HEK293 (cell line): ENCODE measurements at regions not wholly inside any gene's neighbourhood (a gene's known extent, or its start where the extent isn't known, plus 50 kb on each side); places are given as distances from the start of the nearest gene placed in this dataset.

Source experiments
- EGR2 ChIP-seq: fragments of 450-650 bp; formaldehyde crosslinking; IDR thresholded peaks from 2 replicates; pipeline ENCODE4 v1.5.1; 2016; ENCODE audit warnings: low read depth, missing biosample characterization, missing genetic modification characterization
- MZF1 ChIP-seq: fragments of 450-650 bp; formaldehyde crosslinking; IDR thresholded peaks from 2 replicates; pipeline ENCODE4 v1.5.1; 2017; ENCODE audit warnings: missing biosample characterization, missing genetic modification characterization, borderline replicate concordance
- PRDM4 ChIP-seq: fragments of 450-650 bp; formaldehyde crosslinking; IDR thresholded peaks from 2 replicates; pipeline ENCODE4 v1.5.1; 2017; ENCODE audit warnings: missing biosample characterization, missing genetic modification characterization
- SCRT2 ChIP-seq: fragments of 450-650 bp; formaldehyde crosslinking; IDR thresholded peaks from 2 replicates; pipeline ENCODE4 v1.5.1; 2016; ENCODE audit warnings: missing biosample characterization, missing genetic modification characterization
- SP7 ChIP-seq: fragments of 450-650 bp; formaldehyde crosslinking; IDR thresholded peaks from 2 replicates; pipeline ENCODE4 v1.5.1; 2016; ENCODE audit warnings: missing biosample characterization, missing genetic modification characterization
- ZBTB17 ChIP-seq: fragments of 450-650 bp; formaldehyde crosslinking; IDR thresholded peaks from 2 replicates; pipeline ENCODE4 v1.5.1; 2016; ENCODE audit warnings: missing biosample characterization, missing genetic modification characterization
- ZBTB21 ChIP-seq: fragments of 450-650 bp; formaldehyde crosslinking; IDR thresholded peaks from 2 replicates; pipeline ENCODE4 v1.5.1; 2017; ENCODE audit warnings: missing biosample characterization, missing genetic modification characterization
- ZBTB8A ChIP-seq: fragments of 450-650 bp; formaldehyde crosslinking; IDR thresholded peaks from 2 replicates; pipeline ENCODE4 v1.5.1; 2016; ENCODE audit warnings: missing biosample characterization, missing genetic modification characterization
- ZNF121 ChIP-seq: fragments of 450-650 bp; formaldehyde crosslinking; IDR thresholded peaks from 2 replicates; pipeline ENCODE4 v1.5.1; 2016; ENCODE audit warnings: missing biosample characterization, missing genetic modification characterization
- ZNF214 ChIP-seq: fragments of 450-650 bp; formaldehyde crosslinking; IDR thresholded peaks from 2 replicates; pipeline ENCODE4 v1.5.1; 2017; ENCODE audit warnings: missing biosample characterization, mild to moderate bottlenecking, missing genetic modification characterization, borderline replicate concordance
- ZNF302 ChIP-seq: fragments of 450-650 bp; formaldehyde crosslinking; IDR thresholded peaks from 2 replicates; pipeline ENCODE4 v1.5.1; 2016; ENCODE audit warnings: missing biosample characterization, missing genetic modification characterization, low read depth
- ZNF324 ChIP-seq: fragments of 450-650 bp; formaldehyde crosslinking; IDR thresholded peaks from 2 replicates; pipeline ENCODE4 v1.5.1; 2016; ENCODE audit warnings: missing biosample characterization, missing genetic modification characterization
- ZNF366 ChIP-seq: fragments of 450-650 bp; formaldehyde crosslinking; conservative IDR thresholded peaks from 2 replicates; pipeline ENCODE4 v1.5.1; 2016; ENCODE audit warnings: missing biosample characterization, missing genetic modification characterization
- ZNF473 ChIP-seq: fragments of 450-650 bp; formaldehyde crosslinking; IDR thresholded peaks from 2 replicates; pipeline ENCODE4 v1.5.1; 2017; ENCODE audit warnings: missing biosample characterization, missing genetic modification characterization
- ZNF501 ChIP-seq: fragments of 450-650 bp; formaldehyde crosslinking; IDR thresholded peaks from 2 replicates; pipeline ENCODE4 v1.5.1; 2016; ENCODE audit warnings: missing biosample characterization, missing genetic modification characterization
- ZNF514 ChIP-seq: fragments of 450-650 bp; formaldehyde crosslinking; IDR thresholded peaks from 2 replicates; pipeline ENCODE4 v1.5.1; 2016; ENCODE audit warnings: missing biosample characterization, missing genetic modification characterization
- ZNF549 ChIP-seq: fragments of 450-650 bp; IDR thresholded peaks from 2 replicates; pipeline ENCODE4 v1.5.1; 2018; ENCODE audit warnings: missing biosample characterization, missing genetic modification characterization, mild to moderate bottlenecking, inconsistent platforms, moderate library complexity
- ZNF610 ChIP-seq: fragments of 450-650 bp; formaldehyde crosslinking; IDR thresholded peaks from 2 replicates; pipeline ENCODE4 v1.5.1; 2016; ENCODE audit warnings: missing biosample characterization, missing genetic modification characterization, borderline replicate concordance
- ZNF626 ChIP-seq: fragments of 450-650 bp; sonication (Bioruptor Pico); formaldehyde crosslinking; IDR thresholded peaks from 2 replicates; pipeline ENCODE4 v1.5.1; 2018; ENCODE audit warnings: missing biosample characterization, missing genetic modification characterization, inconsistent platforms
- ZNF629 ChIP-seq: fragments of 450-650 bp; formaldehyde crosslinking; IDR thresholded peaks from 2 replicates; pipeline ENCODE4 v1.5.1; 2017; ENCODE audit warnings: missing biosample characterization, missing genetic modification characterization
- ZNF645 ChIP-seq: fragments of 450-650 bp; formaldehyde crosslinking; IDR thresholded peaks from 2 replicates; pipeline ENCODE4; 2016; ENCODE audit warnings: missing biosample characterization, missing genetic modification characterization
- ZNF776 ChIP-seq: fragments of 450-650 bp; formaldehyde crosslinking; IDR thresholded peaks from 2 replicates; pipeline ENCODE4 v1.5.0; 2017; ENCODE audit warnings: missing biosample characterization, missing genetic modification characterization, borderline replicate concordance
- ZNF837 ChIP-seq: fragments of 450-650 bp; formaldehyde crosslinking; IDR thresholded peaks from 2 replicates; pipeline ENCODE4 v1.5.1; 2016; ENCODE audit warnings: missing biosample characterization, missing genetic modification characterization
- ZXDB ChIP-seq: fragments of 450-650 bp; formaldehyde crosslinking; IDR thresholded peaks from 2 replicates; pipeline ENCODE4 v1.5.1; 2016; ENCODE audit warnings: missing biosample characterization, missing genetic modification characterization
- TF ChIP-seq, protein P1 (sequence below): fragments of 450-650 bp; formaldehyde crosslinking; conservative IDR thresholded peaks from 2 replicates; pipeline ENCODE4 v1.5.1; 2016; ENCODE audit warnings: low read depth, missing biosample characterization, missing genetic modification characterization
- TF ChIP-seq, protein P2 (sequence below): fragments of 450-650 bp; formaldehyde crosslinking; IDR thresholded peaks from 2 replicates; pipeline ENCODE4 v1.5.1; 2016; ENCODE audit warnings: missing biosample characterization, missing genetic modification characterization
- TF ChIP-seq, protein P3 (sequence below): fragments of 450-650 bp; formaldehyde crosslinking; IDR thresholded peaks from 2 replicates; pipeline ENCODE4 v1.5.1; 2016; ENCODE audit warnings: missing biosample characterization, missing genetic modification characterization

GRCh38 chr9:130780865-130781504 lies 54.1 kb upstream of the ABL1 start (continued):
- TF ChIP-seq ZNF645 (tag by site-specific recombination) (no peak), ZNF549 (tag by site-specific recombination) (no peak), ZNF121 (tag by site-specific recombination) (no peak), ZNF214 (tag by site-specific recombination) (no peak), ZBTB21 (tag by site-specific recombination) (peak; percentile 93), SP7 (tag by site-specific recombination) (peak; percentile 92), ZNF473 (tag by site-specific recombination) (no peak), ZNF626 (tag by site-specific recombination) (no peak), ZNF302 (tag by site-specific recombination) (no peak), MZF1 (tag by site-specific recombination) (peak; percentile 80), ZNF629 (tag by site-specific recombination) (peak; percentile 99), ZBTB8A (peak; percentile 87), ZNF366 (peak; percentile 96), ZNF837 (tag by site-specific recombination) (no peak), ZBTB17 (peak; percentile 95), ZNF514 (tag by site-specific recombination) (no peak), PRDM4 (peak; percentile 63), ZNF610 (tag by site-specific recombination) (peak; percentile 65), ZNF324 (tag by site-specific recombination) (peak; percentile 87), ZXDB (tag by site-specific recombination) (peak; percentile 79), ZNF776 (tag by site-specific recombination) (no peak), ZNF501 (tag by site-specific recombination) (peak; percentile 55; the same call in 1 of the 2 replicates), EGR2 (tag by site-specific recombination) (peak; percentile 57; the same call in 1 of the 2 replicates), SCRT2 (tag by site-specific recombination) (peak; percentile 45; the same call in 1 of the 2 replicates)
- TF ChIP-seq, protein P1, sequence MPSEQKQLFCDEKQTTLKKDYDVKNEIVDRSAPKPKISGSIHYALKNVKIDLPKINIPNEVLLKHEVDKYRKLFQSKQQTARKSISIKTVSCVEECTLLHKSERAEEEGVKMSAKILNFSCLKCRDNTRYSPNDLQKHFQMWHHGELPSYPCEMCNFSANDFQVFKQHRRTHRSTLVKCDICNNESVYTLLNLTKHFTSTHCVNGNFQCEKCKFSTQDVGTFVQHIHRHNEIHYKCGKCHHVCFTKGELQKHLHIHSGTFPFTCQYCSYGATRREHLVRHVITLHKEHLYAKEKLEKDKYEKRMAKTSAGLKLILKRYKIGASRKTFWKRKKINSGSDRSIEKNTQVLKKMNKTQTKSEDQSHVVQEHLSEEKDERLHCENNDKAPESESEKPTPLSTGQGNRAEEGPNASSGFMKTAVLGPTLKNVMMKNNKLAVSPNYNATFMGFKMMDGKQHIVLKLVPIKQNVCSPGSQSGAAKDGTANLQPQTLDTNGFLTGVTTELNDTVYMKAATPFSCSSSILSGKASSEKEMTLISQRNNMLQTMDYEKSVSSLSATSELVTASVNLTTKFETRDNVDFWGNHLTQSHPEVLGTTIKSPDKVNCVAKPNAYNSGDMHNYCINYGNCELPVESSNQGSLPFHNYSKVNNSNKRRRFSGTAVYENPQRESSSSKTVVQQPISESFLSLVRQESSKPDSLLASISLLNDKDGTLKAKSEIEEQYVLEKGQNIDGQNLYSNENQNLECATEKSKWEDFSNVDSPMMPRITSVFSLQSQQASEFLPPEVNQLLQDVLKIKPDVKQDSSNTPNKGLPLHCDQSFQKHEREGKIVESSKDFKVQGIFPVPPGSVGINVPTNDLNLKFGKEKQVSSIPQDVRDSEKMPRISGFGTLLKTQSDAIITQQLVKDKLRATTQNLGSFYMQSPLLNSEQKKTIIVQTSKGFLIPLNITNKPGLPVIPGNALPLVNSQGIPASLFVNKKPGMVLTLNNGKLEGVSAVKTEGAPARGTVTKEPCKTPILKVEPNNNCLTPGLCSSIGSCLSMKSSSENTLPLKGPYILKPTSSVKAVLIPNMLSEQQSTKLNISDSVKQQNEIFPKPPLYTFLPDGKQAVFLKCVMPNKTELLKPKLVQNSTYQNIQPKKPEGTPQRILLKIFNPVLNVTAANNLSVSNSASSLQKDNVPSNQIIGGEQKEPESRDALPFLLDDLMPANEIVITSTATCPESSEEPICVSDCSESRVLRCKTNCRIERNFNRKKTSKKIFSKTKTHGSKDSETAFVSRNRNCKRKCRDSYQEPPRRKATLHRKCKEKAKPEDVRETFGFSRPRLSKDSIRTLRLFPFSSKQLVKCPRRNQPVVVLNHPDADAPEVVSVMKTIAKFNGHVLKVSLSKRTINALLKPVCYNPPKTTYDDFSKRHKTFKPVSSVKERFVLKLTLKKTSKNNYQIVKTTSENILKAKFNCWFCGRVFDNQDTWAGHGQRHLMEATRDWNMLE = peak; percentile 48; the same call in 1 of the 2 replicates
- TF ChIP-seq, protein P2, sequence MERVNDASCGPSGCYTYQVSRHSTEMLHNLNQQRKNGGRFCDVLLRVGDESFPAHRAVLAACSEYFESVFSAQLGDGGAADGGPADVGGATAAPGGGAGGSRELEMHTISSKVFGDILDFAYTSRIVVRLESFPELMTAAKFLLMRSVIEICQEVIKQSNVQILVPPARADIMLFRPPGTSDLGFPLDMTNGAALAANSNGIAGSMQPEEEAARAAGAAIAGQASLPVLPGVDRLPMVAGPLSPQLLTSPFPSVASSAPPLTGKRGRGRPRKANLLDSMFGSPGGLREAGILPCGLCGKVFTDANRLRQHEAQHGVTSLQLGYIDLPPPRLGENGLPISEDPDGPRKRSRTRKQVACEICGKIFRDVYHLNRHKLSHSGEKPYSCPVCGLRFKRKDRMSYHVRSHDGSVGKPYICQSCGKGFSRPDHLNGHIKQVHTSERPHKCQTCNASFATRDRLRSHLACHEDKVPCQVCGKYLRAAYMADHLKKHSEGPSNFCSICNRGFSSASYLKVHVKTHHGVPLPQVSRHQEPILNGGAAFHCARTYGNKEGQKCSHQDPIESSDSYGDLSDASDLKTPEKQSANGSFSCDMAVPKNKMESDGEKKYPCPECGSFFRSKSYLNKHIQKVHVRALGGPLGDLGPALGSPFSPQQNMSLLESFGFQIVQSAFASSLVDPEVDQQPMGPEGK (tag by site-specific recombination) = peak; percentile 83
- TF ChIP-seq, protein P3, sequence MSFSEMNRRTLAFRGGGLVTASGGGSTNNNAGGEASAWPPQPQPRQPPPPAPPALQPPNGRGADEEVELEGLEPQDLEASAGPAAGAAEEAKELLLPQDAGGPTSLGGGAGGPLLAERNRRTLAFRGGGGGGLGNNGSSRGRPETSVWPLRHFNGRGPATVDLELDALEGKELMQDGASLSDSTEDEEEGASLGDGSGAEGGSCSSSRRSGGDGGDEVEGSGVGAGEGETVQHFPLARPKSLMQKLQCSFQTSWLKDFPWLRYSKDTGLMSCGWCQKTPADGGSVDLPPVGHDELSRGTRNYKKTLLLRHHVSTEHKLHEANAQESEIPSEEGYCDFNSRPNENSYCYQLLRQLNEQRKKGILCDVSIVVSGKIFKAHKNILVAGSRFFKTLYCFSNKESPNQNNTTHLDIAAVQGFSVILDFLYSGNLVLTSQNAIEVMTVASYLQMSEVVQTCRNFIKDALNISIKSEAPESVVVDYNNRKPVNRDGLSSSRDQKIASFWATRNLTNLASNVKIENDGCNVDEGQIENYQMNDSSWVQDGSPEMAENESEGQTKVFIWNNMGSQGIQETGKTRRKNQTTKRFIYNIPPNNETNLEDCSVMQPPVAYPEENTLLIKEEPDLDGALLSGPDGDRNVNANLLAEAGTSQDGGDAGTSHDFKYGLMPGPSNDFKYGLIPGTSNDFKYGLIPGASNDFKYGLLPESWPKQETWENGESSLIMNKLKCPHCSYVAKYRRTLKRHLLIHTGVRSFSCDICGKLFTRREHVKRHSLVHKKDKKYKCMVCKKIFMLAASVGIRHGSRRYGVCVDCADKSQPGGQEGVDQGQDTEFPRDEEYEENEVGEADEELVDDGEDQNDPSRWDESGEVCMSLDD (tag by site-specific recombination) = peak; percentile 70; the same call in 1 of the 2 replicates
